ENCODE measurements at regions not wholly inside any gene's neighbourhood (a gene's known extent, or its start where the extent isn't known, plus 50 kb on each side); places are given as distances from the start of the nearest gene placed in this dataset.

DNA sequence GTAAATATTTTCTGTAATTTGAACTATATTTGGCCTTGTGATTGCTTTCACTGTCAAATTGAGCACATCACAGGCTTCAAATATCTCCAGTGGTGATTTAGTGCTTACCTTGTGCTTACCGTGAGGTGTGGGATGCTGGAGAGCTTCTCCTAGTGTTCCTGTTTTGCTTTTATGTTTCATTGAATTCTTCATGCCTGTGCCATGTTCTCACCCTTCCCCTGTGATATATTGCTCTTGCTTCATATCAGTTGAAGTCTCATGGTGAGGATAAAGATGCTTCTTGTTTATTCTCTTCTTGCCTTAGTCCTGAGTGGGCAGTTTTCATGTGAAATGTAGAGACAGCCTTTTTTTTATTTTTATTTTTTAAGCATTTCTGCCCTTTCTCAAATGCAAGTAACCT lies 198.0 kb upstream of the PDGFD start:
- TF ChIP-seq, protein P1, sequence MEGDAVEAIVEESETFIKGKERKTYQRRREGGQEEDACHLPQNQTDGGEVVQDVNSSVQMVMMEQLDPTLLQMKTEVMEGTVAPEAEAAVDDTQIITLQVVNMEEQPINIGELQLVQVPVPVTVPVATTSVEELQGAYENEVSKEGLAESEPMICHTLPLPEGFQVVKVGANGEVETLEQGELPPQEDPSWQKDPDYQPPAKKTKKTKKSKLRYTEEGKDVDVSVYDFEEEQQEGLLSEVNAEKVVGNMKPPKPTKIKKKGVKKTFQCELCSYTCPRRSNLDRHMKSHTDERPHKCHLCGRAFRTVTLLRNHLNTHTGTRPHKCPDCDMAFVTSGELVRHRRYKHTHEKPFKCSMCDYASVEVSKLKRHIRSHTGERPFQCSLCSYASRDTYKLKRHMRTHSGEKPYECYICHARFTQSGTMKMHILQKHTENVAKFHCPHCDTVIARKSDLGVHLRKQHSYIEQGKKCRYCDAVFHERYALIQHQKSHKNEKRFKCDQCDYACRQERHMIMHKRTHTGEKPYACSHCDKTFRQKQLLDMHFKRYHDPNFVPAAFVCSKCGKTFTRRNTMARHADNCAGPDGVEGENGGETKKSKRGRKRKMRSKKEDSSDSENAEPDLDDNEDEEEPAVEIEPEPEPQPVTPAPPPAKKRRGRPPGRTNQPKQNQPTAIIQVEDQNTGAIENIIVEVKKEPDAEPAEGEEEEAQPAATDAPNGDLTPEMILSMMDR (IDR thresholded peaks at IDR 0.05), result no peak
- TF ChIP-seq POLR2A (IDR thresholded peaks at IDR 0.05), result no peak
